H1 (cell line): ENCODE measurements at regions not wholly inside any gene's neighbourhood (a gene's known extent, or its start where the extent isn't known, plus 50 kb on each side); places are given as distances from the start of the nearest gene placed in this dataset.

Source experiments
- CTCF ChIA-PET: fragments of 300-600 bp; sonication (Branson Sonifier 250); formaldehyde crosslinking; loops from one replicate; lab custom pipeline; 2021; ENCODE audit not compliant: partially characterized antibody; lab: Charles Lee
- POLR2A ChIA-PET: fragments of 300-600 bp; sonication (Branson Sonifier 250); formaldehyde crosslinking; loops from one replicate; lab custom pipeline; 2021; ENCODE audit warnings: inconsistent platforms; ENCODE audit not compliant: partially characterized antibody; lab: Charles Lee
- DNase-seq, 2 experiments: peaks; one replicate each; pipeline versions ENCODE4 v3.0.0 to v3.0.0-alpha.2; 2010 to 2022; ENCODE audit warnings: low spot score in 2 of 2, low read depth in 1 of 2, mixed read lengths in 1 of 2
- FAIRE-seq: peaks from 2 replicates; lab custom pipeline; 2011; peaks lifted over from hg19 to GRCh38; lab: Jason Lieb, UNC
- H2AFZ ChIP-seq: 2 replicates; pipeline ENCODE4 v1.8.1; 2012; ENCODE audit warnings: low read length, inconsistent platforms
- H2AK5ac ChIP-seq: 2 replicates; pipeline ENCODE4 v1.6.1; 2013; ENCODE audit warnings: low read depth, low read length
- H2BK120ac ChIP-seq: replicated peaks from 2 replicates; pipeline ENCODE3; 2013; ENCODE audit warnings: low read depth, low read length, inconsistent platforms
- H2BK12ac ChIP-seq: 2 replicates; pipeline ENCODE4 v1.6.1; 2013; ENCODE audit warnings: low read depth, low read length
- H2BK15ac ChIP-seq: 2 replicates; pipeline ENCODE4 v1.6.1; 2013; ENCODE audit warnings: low read length
- H2BK20ac ChIP-seq: 2 replicates; pipeline ENCODE4 v1.6.1; 2013; ENCODE audit warnings: low read length
- H2BK5ac ChIP-seq: 2 replicates; pipeline ENCODE4 v1.6.1; 2013; ENCODE audit warnings: low read depth, low read length
- H3K14ac ChIP-seq: 2 replicates; pipeline ENCODE4 v1.6.1; 2013; ENCODE audit warnings: inconsistent platforms; ENCODE audit not compliant: insufficient read length
- H3K18ac ChIP-seq: 2 replicates; pipeline ENCODE4 v1.6.1; 2013; ENCODE audit warnings: low read length; ENCODE audit errors: extremely low read depth
- H3K23ac ChIP-seq: 2 replicates; pipeline ENCODE4 v1.6.1; 2013; ENCODE audit warnings: inconsistent platforms; ENCODE audit not compliant: insufficient read length
- H3K23me2 ChIP-seq: 2 replicates; pipeline ENCODE4 v1.6.1; 2013; ENCODE audit warnings: low read depth, low read length
- H3K27ac ChIP-seq: 2 replicates; pipeline ENCODE4 v1.6.1; 2011; ENCODE audit warnings: low read depth, low read length, inconsistent platforms
- H3K27me3 ChIP-seq, 4 experiments: replicated peaks in 1 of 4; 1 replicate in 1 of 4; 2 replicates in 3 of 4; pipeline versions ENCODE4 v1.6.1 to v1.8.1; 2011 to 2013; ENCODE audit warnings: low read length in 3 of 4, mild to moderate bottlenecking in 3 of 4, inconsistent platforms in 2 of 4, mixed read lengths in 2 of 4, moderate library complexity in 1 of 4; ENCODE audit not compliant: control insufficient read depth in 3 of 4, insufficient read depth in 3 of 4; ENCODE audit errors: extremely low read depth in 1 of 4
- H3K36me3 ChIP-seq, 4 experiments: 2 replicates each; pipeline versions ENCODE4 v1.6.1 to v1.8.1; 2011 to 2013; ENCODE audit warnings: mild to moderate bottlenecking in 4 of 4, low read length in 3 of 4, moderate library complexity in 2 of 4, control low read depth in 1 of 4, inconsistent platforms in 1 of 4; ENCODE audit not compliant: insufficient read depth in 4 of 4, control insufficient read depth in 2 of 4
- H3K4ac ChIP-seq: replicated peaks from 2 replicates; pipeline ENCODE3; 2013; ENCODE audit warnings: low read length, low read depth, mixed read lengths, inconsistent platforms; ENCODE audit not compliant: insufficient read length
- H3K4me1 ChIP-seq, 4 experiments: replicated peaks in 1 of 4; 1 replicate in 1 of 4; 2 replicates in 3 of 4; pipeline versions ENCODE4 v1.6.1 to v1.8.1; 2011 to 2013; ENCODE audit warnings: low read length in 3 of 4, inconsistent platforms in 2 of 4, mixed read lengths in 1 of 4; ENCODE audit not compliant: insufficient read depth in 4 of 4, control insufficient read depth in 3 of 4
- H3K4me2 ChIP-seq, 2 experiments: 2 replicates each; pipeline versions ENCODE4 v1.6.1 to v1.8.1; 2011 to 2013; ENCODE audit warnings: low read depth in 2 of 2, low read length in 2 of 2, control low read depth in 1 of 2, inconsistent platforms in 1 of 2, mild to moderate bottlenecking in 1 of 2; ENCODE audit not compliant: insufficient read depth in 1 of 2
- H3K4me3 ChIP-seq, 4 experiments: fragments of 200-600, 300-600 bp in 1 of 4; sonication (generic), shearing (Covaris generic), sonication (Bioruptor Twin) in 1 of 4; 2 replicates each; pipeline versions ENCODE4 v1.5.1 to v1.8.1; 2011 to 2016; ENCODE audit warnings: low read length in 4 of 4, low read depth in 3 of 4, control low read depth in 2 of 4, inconsistent platforms in 2 of 4, mild to moderate bottlenecking in 2 of 4, mixed read lengths in 1 of 4, moderate library complexity in 1 of 4; ENCODE audit not compliant: insufficient read depth in 2 of 4; ENCODE audit errors: extremely low read depth in 1 of 4
- H3K56ac ChIP-seq: replicated peaks from 2 replicates; pipeline ENCODE3; 2013; ENCODE audit warnings: low read depth, mild to moderate bottlenecking, mixed read lengths, low read length, inconsistent platforms; ENCODE audit not compliant: insufficient read length
- H3K79me1 ChIP-seq: 2 replicates; pipeline ENCODE4 v1.6.1; 2013; ENCODE audit warnings: low read depth, low read length, control low read depth
- H3K79me2 ChIP-seq, 2 experiments: 2 replicates each; pipeline versions ENCODE4 v1.6.1 to v1.8.1; 2012 to 2013; ENCODE audit warnings: low read length in 2 of 2, mild to moderate bottlenecking in 2 of 2, inconsistent platforms in 1 of 2; ENCODE audit not compliant: insufficient read depth in 2 of 2, control insufficient read depth in 1 of 2
- H3K9ac ChIP-seq, 4 experiments: replicated peaks in 1 of 4; 1 replicate in 1 of 4; 2 replicates in 3 of 4; pipeline versions ENCODE4 v1.6.1 to v1.8.1; 2011 to 2013; ENCODE audit warnings: low read depth in 3 of 4, low read length in 3 of 4, control low read depth in 2 of 4, mild to moderate bottlenecking in 2 of 4, moderate library complexity in 2 of 4, inconsistent platforms in 1 of 4; ENCODE audit errors: extremely low read depth in 1 of 4
- H3K9me3 ChIP-seq, 2 experiments: 2 replicates each; pipeline versions ENCODE4 v1.6.1 to v1.8.1; 2012 to 2013; ENCODE audit warnings: mild to moderate bottlenecking in 2 of 2, moderate library complexity in 2 of 2, control low read depth in 1 of 2, inconsistent platforms in 1 of 2, low read depth in 1 of 2, low read length in 1 of 2, mixed read lengths in 1 of 2; ENCODE audit not compliant: insufficient read depth in 2 of 2
- H4K20me1 ChIP-seq, 2 experiments: replicated peaks in 1 of 2; 2 replicates each; pipeline versions ENCODE3 to v1.8.1; 2011 to 2013; ENCODE audit warnings: inconsistent platforms in 2 of 2, low read length in 2 of 2, mild to moderate bottlenecking in 1 of 2; ENCODE audit not compliant: insufficient read depth in 2 of 2, control insufficient read depth in 1 of 2
- H4K5ac ChIP-seq: 2 replicates; pipeline ENCODE4 v1.6.1; 2013; ENCODE audit warnings: low read length, low read depth, mixed read lengths, inconsistent platforms; ENCODE audit not compliant: insufficient read length
- H4K8ac ChIP-seq: 2 replicates; pipeline ENCODE4 v1.8.0; 2013; ENCODE audit warnings: mild to moderate bottlenecking, moderate library complexity, low read length, inconsistent platforms; ENCODE audit not compliant: insufficient read depth; ENCODE audit errors: extremely low read depth
- H4K91ac ChIP-seq: replicated peaks from 2 replicates; pipeline ENCODE3; 2013; ENCODE audit warnings: low read length, mixed read lengths, inconsistent platforms; ENCODE audit not compliant: insufficient read length
- EP300 ChIP-seq, 2 experiments: IDR thresholded peaks; 1 replicate in 1 of 2; 2 replicates in 1 of 2; pipeline ENCODE4 v1.6.1; 2011 to 2012; ENCODE audit warnings: low read depth in 2 of 2, low read length in 2 of 2, mild to moderate bottlenecking in 2 of 2, borderline replicate concordance in 1 of 2, inconsistent platforms in 1 of 2, moderate library complexity in 1 of 2
- FOSL1 ChIP-seq: IDR thresholded peaks from 2 replicates; pipeline ENCODE4 v1.6.1; 2011; ENCODE audit warnings: mild to moderate bottlenecking, low read depth, low read length, moderate library complexity; ENCODE audit not compliant: insufficient read depth
- GTF2F1 ChIP-seq: IDR thresholded peaks from 2 replicates; pipeline ENCODE4 v1.6.1; 2012; ENCODE audit warnings: low read depth, low read length, improper control_type of control experiment, borderline replicate concordance
- TAF1 ChIP-seq: IDR thresholded peaks from 2 replicates; pipeline ENCODE4 v1.6.1; 2011; ENCODE audit warnings: mild to moderate bottlenecking, low read depth, low read length
- WGBS, 2 experiments: shearing (Covaris generic) in 1 of 2; methylation state at CpG; one replicate each; pipeline versions ENCODE4 v1.1.6 to v1.1.7; 2013 to 2015; ENCODE audit warnings: low lambda C conversion rate in 2 of 2, mixed read lengths in 2 of 2, inconsistent platforms in 1 of 2, low coverage in 1 of 2, missing lambda C conversion rate in 1 of 2; ENCODE audit not compliant: insufficient replicate concordance in 2 of 2, insufficient coverage in 1 of 2, insufficient read length in 1 of 2; ENCODE audit errors: extremely low coverage in 1 of 2, missing lambda C conversion rate in 1 of 2; 5-methylcytosine and 5-hydroxymethylcytosine counted together

DNA sequence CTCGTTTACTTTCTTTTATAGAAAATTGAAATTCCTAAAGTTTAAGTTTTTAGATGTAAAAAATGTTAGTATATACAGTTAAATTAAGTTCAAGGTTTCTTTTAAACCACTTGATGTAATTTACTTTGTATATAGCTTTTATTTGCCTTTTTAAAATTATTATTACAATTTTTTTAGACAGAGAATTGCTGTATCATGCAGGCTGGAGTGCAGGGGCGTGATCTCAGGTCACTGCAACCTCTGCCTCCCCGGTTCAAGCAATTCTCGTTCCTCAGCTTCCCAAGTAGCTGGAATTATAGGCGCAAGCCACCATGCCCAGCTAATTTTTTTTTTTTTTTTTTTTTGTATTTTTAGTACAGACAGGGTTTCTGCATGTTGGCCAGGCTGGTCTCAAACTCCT is 75.0 kb downstream of the KCNRG start:
- no peaks in the 10 kb centered on the region; the same call in 1 of the 2 replicates for H3K23me2 ChIP-seq
- ChIA-PET POLR2A (interaction anchor here (0.6 to 2.3 kb wide), 2 partner anchors 9 to 113 kb away, joined by 4 to 7 read pairs; no protein-coding TSS in a partner anchor), CTCF (interaction anchor here (0.6 to 1.2 kb wide), 3 partner anchors 30 to 619 kb away, joined by 4 to 5 read pairs (median 4); no protein-coding TSS in a partner anchor)
- FAIRE-seq (no peak), DNase-seq (no peak)
- no peak overlapping the region for H2BK120ac ChIP-seq
- WGBS, 2 experiments: 92% methylated on average over 5 of the region's 5 CpGs; no CpG with 5 or more reads in 1 of the 2 experiments
- no peak overlapping the region for H2BK5ac ChIP-seq
- H2BK12ac ChIP-seq: no peak overlapping the region
- H3K9me3 ChIP-seq: no peaks in the 10 kb centered on the region
- no peaks in the 10 kb centered on the region for H3K27me3 ChIP-seq
- H3K4me1 ChIP-seq: peaks cover 0 to under 1% (median 0%) of the 10 kb centered on the region in 4 experiments; a peak in 2 of 7 replicates
- H2BK20ac ChIP-seq: no peak overlapping the region
- H3K18ac ChIP-seq: no peak overlapping the region
- no peaks in the 10 kb centered on the region for H3K36me3 ChIP-seq
- H3K4me2 ChIP-seq: no peak overlapping the region
- H2BK15ac ChIP-seq: no peak overlapping the region
- no peak overlapping the region for H3K23ac ChIP-seq
- TF ChIP-seq FOSL1 (no peak), EP300 (IDR thresholded peaks at IDR 0.05; ENCODE audit: borderline replicate concordance in 1 of 2, low read depth in 2 of 2, low read length in 2 of 2) (no peak), TAF1 (no peak), GTF2F1 (no peak)
- H3K9ac ChIP-seq: no peak overlapping the region
- H3K4ac ChIP-seq: no peak overlapping the region
- no peak overlapping the region for H3K14ac ChIP-seq
- H4K91ac ChIP-seq: no peak overlapping the region
- no peak overlapping the region for H3K27ac ChIP-seq
- H4K8ac ChIP-seq: no peak overlapping the region
- H3K79me1 ChIP-seq: no peaks in the 10 kb centered on the region
- H3K79me2 ChIP-seq: peaks cover 0 to 13% of the 10 kb centered on the region in 2 experiments; a peak in 2 of 4 replicates
- no peak overlapping the region for H4K5ac ChIP-seq
- H2AFZ ChIP-seq: no peak overlapping the region
- no peak overlapping the region for H2AK5ac ChIP-seq
- H3K4me3 ChIP-seq: no peak overlapping the region
- no peak overlapping the region for H3K56ac ChIP-seq
- H4K20me1 ChIP-seq: no peaks in the 10 kb centered on the region
